BJ (cell line): ENCODE measurements at regions not wholly inside any gene's neighbourhood (a gene's known extent, or its start where the extent isn't known, plus 50 kb on each side); places are given as distances from the start of the nearest gene placed in this dataset.

ENCODE experiments used
- CTCF ChIA-PET: fragments of 350-600 bp; formaldehyde crosslinking; extraction: SDS; loops from one replicate; lab custom pipeline; 2021; ENCODE audit warnings: antibody characterized with exemption, inconsistent platforms; lab: Yijun Ruan, JAX
- POLR2A ChIA-PET: fragments of 300-600 bp; sonication (Branson Sonifier 250); formaldehyde crosslinking; extraction: SDS; loops from one replicate; lab custom pipeline; 2021; ENCODE audit warnings: antibody characterized with exemption; lab: Charles Lee
- DNase-seq: peaks from one replicate; pipeline ENCODE4 v3.0.0-alpha.2; 2011; ENCODE audit warnings: low read depth
- H3K27me3 ChIP-seq: 2 replicates; pipeline ENCODE4 v1.6.0; 2011; ENCODE audit warnings: low read length; ENCODE audit not compliant: control insufficient read depth, insufficient read depth
- H3K36me3 ChIP-seq: 2 replicates; pipeline ENCODE4 v1.5.1; 2011; ENCODE audit warnings: low read length; ENCODE audit not compliant: control insufficient read depth, insufficient read depth
- H3K4me3 ChIP-seq: 2 replicates; pipeline ENCODE4 v1.5.1; 2011; ENCODE audit warnings: low read depth, mild to moderate bottlenecking, control low read depth, low read length
- CTCF ChIP-seq: IDR thresholded peaks from 2 replicates; pipeline ENCODE4 v1.5.1; 2011; ENCODE audit warnings: low read depth, mild to moderate bottlenecking, control low read depth, inconsistent platforms, low read length, moderate library complexity; ENCODE audit not compliant: insufficient read depth

GRCh38 chr7:155399577-155399976 is 58.4 kb upstream of the EN2 start:
- Histone ChIP-seq H3K27me3 (peaks cover 5% of the 10 kb centered on the region; the same call in 1 of the 2 replicates), H3K36me3 (no peaks in the 10 kb centered on the region), H3K4me3 (no peak overlapping the region)
- TF ChIP-seq CTCF: no peak
- POLR2A ChIA-PET: no interaction called here
- DNase-seq: no peak
- CTCF ChIA-PET: no interaction called here

GRCh38 chr7:155401231-155401630 is 56.7 kb upstream of the EN2 start:
- ChIA-PET CTCF (interaction anchor here (0.9 kb wide), 1 partner anchor 21 kb away, joined by 3 read pairs; no protein-coding TSS in a partner anchor), POLR2A (no interaction called here)
- no peak for DNase-seq
- Histone ChIP-seq H3K36me3 (no peaks in the 10 kb centered on the region), H3K27me3 (peaks cover 4% of the 10 kb centered on the region; the same call in 1 of the 2 replicates), H3K4me3 (no peak overlapping the region)
- no peak for TF ChIP-seq CTCF

GRCh38 chr7:155401884-155402283 is 56.0 kb upstream of the EN2 start:
- no peaks in the 10 kb centered on the region for H3K36me3 ChIP-seq
- POLR2A ChIA-PET: no interaction called here
- TF ChIP-seq CTCF: no peak
- no peak overlapping the region for H3K4me3 ChIP-seq
- CTCF ChIA-PET: interaction anchor here (0.9 kb wide), 1 partner anchor 22 kb away, joined by 3 read pairs; no protein-coding TSS in a partner anchor
- no peak for DNase-seq
- H3K27me3 ChIP-seq: peaks cover 4% of the 10 kb centered on the region; the same call in 1 of the 2 replicates

GRCh38 chr7:155402941-155403340 is 55.0 kb upstream of the EN2 start:
- H3K4me3 ChIP-seq: no peak overlapping the region
- H3K36me3 ChIP-seq: no peaks in the 10 kb centered on the region
- CTCF ChIA-PET: interaction anchor here (0.7 kb wide), 1 partner anchor 40 kb away, joined by 4 read pairs; no protein-coding TSS in a partner anchor
- H3K27me3 ChIP-seq: peaks cover 4% of the 10 kb centered on the region; the same call in 1 of the 2 replicates
- no peak for DNase-seq
- no peak for TF ChIP-seq CTCF
- POLR2A ChIA-PET: no interaction called here

- ChIA-PET CTCF (interaction anchor here (0.9 kb wide), 1 partner anchor 8 kb away, joined by 3 read pairs; no protein-coding TSS in a partner anchor), POLR2A (no interaction called here)
- no peak for TF ChIP-seq CTCF
- DNase-seq: no peak
- Histone ChIP-seq H3K36me3 (no peaks in the 10 kb centered on the region), H3K27me3 (peaks cover 4% of the 10 kb centered on the region; the same call in 1 of the 2 replicates), H3K4me3 (no peak overlapping the region)
Observed at GRCh38 chr7:155404976-155405375, 53.0 kb upstream of the EN2 start.
